GM23338 (cell line): ENCODE measurements at regions not wholly inside any gene's neighbourhood (a gene's known extent, or its start where the extent isn't known, plus 50 kb on each side); places are given as distances from the start of the nearest gene placed in this dataset.

Source experiments
- EZH2 ChIP-seq: fragments of 200-600 bp; sonication (generic); IDR thresholded peaks from one replicate; pipeline ENCODE4 v1.8.0; 2017; ENCODE audit warnings: antibody characterized with exemption, mild to moderate bottlenecking, low read depth; ENCODE audit not compliant: unreplicated experiment
- EZH2phosphoT487 ChIP-seq: fragments of 200-600 bp; sonication (generic); IDR thresholded peaks from one replicate; pipeline ENCODE4 v1.8.1; 2018; ENCODE audit warnings: antibody characterized with exemption; ENCODE audit not compliant: unreplicated experiment
- JUNB ChIP-seq: IDR thresholded peaks from one replicate; pipeline ENCODE4 v1.6.1; 2016; ENCODE audit warnings: antibody characterized with exemption; ENCODE audit not compliant: unreplicated experiment
- NANOG ChIP-seq: IDR thresholded peaks from 2 replicates; pipeline ENCODE4 v1.6.1; 2016; ENCODE audit warnings: antibody characterized with exemption, borderline replicate concordance
- POLR2AphosphoS5 ChIP-seq: IDR thresholded peaks from 2 replicates; pipeline ENCODE4 v1.6.1; 2016; ENCODE audit warnings: antibody characterized with exemption, low read depth
- TF ChIP-seq, protein P1 (sequence below), 2 experiments: fragments of 200-600 bp in 1 of 2; sonication (generic) in 1 of 2; conservative IDR thresholded peaks; 2 replicates each; pipeline versions ENCODE4 v1.5.1 to v1.6.1; 2016 to 2017; ENCODE audit warnings: antibody characterized with exemption in 2 of 2, low read depth in 2 of 2, mild to moderate bottlenecking in 2 of 2, moderate library complexity in 1 of 2
- TF ChIP-seq, protein P2 (sequence below): IDR thresholded peaks from one replicate; pipeline ENCODE4 v1.6.1; 2018; ENCODE audit warnings: antibody characterized with exemption; ENCODE audit not compliant: unreplicated experiment

DNA sequence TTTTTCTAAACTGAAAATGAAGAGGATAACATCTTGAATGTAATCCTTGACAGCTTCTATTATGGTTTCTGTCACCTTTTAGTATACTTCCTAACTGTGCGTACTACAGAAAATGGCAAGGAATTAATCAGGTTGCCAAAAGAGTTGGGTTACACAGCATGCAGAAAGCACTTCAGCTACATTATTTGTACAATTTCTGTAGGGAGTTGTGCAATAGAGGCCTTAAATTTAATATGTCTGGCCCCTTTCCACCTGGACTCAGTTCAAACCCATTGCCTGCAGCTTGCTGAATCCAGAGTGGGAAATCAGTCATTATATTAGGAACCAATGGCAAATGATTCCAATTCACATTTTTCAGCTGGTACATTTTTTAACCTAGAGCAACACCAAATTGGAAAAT, 549.7 kb downstream of the CSNK1G3 start:
- TF ChIP-seq, protein P1, sequence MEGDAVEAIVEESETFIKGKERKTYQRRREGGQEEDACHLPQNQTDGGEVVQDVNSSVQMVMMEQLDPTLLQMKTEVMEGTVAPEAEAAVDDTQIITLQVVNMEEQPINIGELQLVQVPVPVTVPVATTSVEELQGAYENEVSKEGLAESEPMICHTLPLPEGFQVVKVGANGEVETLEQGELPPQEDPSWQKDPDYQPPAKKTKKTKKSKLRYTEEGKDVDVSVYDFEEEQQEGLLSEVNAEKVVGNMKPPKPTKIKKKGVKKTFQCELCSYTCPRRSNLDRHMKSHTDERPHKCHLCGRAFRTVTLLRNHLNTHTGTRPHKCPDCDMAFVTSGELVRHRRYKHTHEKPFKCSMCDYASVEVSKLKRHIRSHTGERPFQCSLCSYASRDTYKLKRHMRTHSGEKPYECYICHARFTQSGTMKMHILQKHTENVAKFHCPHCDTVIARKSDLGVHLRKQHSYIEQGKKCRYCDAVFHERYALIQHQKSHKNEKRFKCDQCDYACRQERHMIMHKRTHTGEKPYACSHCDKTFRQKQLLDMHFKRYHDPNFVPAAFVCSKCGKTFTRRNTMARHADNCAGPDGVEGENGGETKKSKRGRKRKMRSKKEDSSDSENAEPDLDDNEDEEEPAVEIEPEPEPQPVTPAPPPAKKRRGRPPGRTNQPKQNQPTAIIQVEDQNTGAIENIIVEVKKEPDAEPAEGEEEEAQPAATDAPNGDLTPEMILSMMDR (conservative IDR thresholded peaks at IDR 0.05; ENCODE audit: low read depth in 2 of 2), result no peak
- TF ChIP-seq JUNB, result no peak
- no peak for TF ChIP-seq EZH2phosphoT487
- no peak for TF ChIP-seq EZH2
- TF ChIP-seq POLR2AphosphoS5, result no peak
- TF ChIP-seq, protein P2, sequence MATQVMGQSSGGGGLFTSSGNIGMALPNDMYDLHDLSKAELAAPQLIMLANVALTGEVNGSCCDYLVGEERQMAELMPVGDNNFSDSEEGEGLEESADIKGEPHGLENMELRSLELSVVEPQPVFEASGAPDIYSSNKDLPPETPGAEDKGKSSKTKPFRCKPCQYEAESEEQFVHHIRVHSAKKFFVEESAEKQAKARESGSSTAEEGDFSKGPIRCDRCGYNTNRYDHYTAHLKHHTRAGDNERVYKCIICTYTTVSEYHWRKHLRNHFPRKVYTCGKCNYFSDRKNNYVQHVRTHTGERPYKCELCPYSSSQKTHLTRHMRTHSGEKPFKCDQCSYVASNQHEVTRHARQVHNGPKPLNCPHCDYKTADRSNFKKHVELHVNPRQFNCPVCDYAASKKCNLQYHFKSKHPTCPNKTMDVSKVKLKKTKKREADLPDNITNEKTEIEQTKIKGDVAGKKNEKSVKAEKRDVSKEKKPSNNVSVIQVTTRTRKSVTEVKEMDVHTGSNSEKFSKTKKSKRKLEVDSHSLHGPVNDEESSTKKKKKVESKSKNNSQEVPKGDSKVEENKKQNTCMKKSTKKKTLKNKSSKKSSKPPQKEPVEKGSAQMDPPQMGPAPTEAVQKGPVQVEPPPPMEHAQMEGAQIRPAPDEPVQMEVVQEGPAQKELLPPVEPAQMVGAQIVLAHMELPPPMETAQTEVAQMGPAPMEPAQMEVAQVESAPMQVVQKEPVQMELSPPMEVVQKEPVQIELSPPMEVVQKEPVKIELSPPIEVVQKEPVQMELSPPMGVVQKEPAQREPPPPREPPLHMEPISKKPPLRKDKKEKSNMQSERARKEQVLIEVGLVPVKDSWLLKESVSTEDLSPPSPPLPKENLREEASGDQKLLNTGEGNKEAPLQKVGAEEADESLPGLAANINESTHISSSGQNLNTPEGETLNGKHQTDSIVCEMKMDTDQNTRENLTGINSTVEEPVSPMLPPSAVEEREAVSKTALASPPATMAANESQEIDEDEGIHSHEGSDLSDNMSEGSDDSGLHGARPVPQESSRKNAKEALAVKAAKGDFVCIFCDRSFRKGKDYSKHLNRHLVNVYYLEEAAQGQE, result no peak
- no peak for TF ChIP-seq NANOG
